ENCODE measurements at regions not wholly inside any gene's neighbourhood (a gene's known extent, or its start where the extent isn't known, plus 50 kb on each side); places are given as distances from the start of the nearest gene placed in this dataset.

DNA sequence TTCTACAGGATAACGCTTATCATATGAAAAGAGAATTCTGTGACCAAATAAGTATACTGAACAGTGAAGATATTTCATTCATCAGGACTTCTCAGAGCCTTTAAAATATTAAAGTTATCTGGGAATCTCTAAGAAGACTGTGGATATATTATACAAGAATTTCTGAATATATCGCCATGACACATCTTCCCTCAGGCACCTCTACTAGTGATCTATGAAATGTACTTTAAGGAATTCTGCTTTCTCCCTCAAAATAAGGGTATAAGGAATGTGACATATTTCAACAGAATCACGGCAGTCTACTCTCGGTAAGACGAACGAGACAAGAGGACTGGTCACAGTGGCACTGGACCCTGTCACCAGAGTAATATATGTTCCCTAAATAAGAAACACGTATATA, 504.2 kb upstream of the PHF14 start:
- Histone ChIP-seq H2AFZ (no peak overlapping the region), H3K36me3 (ENCODE audit: low read depth) (no peaks in the 10 kb centered on the region), H4K20me1 (ENCODE audit: insufficient read depth) (no peaks in the 10 kb centered on the region), H3K4me3 (no peak overlapping the region), H3K27me3 (ENCODE audit: insufficient read depth, low read depth) (no peaks in the 10 kb centered on the region), H3K79me2 (ENCODE audit: low read depth) (no peaks in the 10 kb centered on the region), H3K9me2 (ENCODE audit: insufficient read depth) (no peaks in the 10 kb centered on the region), H3K4me2 (no peak overlapping the region), H3F3A (ENCODE audit: insufficient read depth, low read depth) (no peaks in the 10 kb centered on the region), H3K4me1 (replicated peaks; ENCODE audit: insufficient read depth) (no peaks in the 10 kb centered on the region), H3K27ac (no peak overlapping the region), H3K9me3 (ENCODE audit: insufficient read depth, low read depth) (no peaks in the 10 kb centered on the region)
- BruUV-seq (replicated peaks) = no TSS peak
- ChIA-PET POLR2A (ENCODE audit: unreplicated experiment) (no interaction called here), CTCF (no interaction called here)
- TF ChIP-seq EZH2 (IDR thresholded peaks at IDR 0.05; ENCODE audit: low read depth) = no peak
- TF ChIP-seq, protein P1, sequence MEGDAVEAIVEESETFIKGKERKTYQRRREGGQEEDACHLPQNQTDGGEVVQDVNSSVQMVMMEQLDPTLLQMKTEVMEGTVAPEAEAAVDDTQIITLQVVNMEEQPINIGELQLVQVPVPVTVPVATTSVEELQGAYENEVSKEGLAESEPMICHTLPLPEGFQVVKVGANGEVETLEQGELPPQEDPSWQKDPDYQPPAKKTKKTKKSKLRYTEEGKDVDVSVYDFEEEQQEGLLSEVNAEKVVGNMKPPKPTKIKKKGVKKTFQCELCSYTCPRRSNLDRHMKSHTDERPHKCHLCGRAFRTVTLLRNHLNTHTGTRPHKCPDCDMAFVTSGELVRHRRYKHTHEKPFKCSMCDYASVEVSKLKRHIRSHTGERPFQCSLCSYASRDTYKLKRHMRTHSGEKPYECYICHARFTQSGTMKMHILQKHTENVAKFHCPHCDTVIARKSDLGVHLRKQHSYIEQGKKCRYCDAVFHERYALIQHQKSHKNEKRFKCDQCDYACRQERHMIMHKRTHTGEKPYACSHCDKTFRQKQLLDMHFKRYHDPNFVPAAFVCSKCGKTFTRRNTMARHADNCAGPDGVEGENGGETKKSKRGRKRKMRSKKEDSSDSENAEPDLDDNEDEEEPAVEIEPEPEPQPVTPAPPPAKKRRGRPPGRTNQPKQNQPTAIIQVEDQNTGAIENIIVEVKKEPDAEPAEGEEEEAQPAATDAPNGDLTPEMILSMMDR (conservative IDR thresholded peaks at IDR 0.05) = no peak
- DNase-seq = no peak
- intact Hi-C loops (cut with micrococcal nuclease; ENCODE audit: unreplicated experiment) = no loop called here

DNA sequence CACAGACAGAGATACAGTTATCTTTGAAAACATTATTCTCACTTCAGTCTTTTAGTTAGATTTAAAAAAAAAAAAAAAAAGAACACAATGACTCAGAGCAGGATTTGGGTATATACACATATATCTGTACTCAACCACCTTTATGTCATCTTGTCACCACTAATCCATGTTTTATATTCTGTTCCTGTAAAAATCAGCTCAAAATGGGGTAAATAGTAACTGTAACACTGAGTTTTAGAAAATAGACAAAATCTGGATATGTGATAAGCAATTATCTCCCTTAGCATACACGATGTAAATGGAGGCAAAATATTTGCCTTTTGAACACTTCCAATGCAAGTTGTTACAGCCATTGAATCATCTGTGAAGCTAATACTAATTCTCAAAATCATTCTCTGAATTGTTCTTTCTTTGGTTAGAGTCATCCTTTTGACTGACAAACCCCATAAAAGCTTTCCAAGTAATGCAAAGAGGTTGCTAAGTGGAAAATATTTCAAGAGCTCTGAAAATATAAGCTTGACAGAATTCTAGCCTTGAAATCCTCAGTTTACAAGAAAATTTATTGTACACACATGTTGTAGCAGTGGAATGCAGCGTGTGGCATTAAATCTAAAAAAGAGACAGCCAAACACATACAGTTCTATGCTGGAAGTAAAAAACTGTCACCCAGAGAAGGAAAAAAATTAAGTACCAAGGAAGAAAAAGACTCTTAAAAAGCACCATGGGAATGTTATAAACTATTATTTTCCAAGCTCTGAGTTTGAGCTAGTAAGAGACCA, 502.2 kb upstream of the PHF14 start:
- Histone ChIP-seq H3K9me2 (ENCODE audit: insufficient read depth) (no peaks in the 10 kb centered on the region), H3K4me3 (no peak overlapping the region), H3K36me3 (ENCODE audit: low read depth) (no peaks in the 10 kb centered on the region), H3K27ac (no peak overlapping the region), H3K27me3 (ENCODE audit: insufficient read depth, low read depth) (0 out of 2 replicates have a peak, but pooled peaks cover 8% of the 10 kb centered on the region), H3K4me2 (no peak overlapping the region), H3K79me2 (ENCODE audit: low read depth) (no peaks in the 10 kb centered on the region), H3K9me3 (ENCODE audit: insufficient read depth, low read depth) (no peaks in the 10 kb centered on the region), H2AFZ (no peak overlapping the region), H4K20me1 (ENCODE audit: insufficient read depth) (no peaks in the 10 kb centered on the region), H3F3A (ENCODE audit: insufficient read depth, low read depth) (no peaks in the 10 kb centered on the region), H3K4me1 (replicated peaks; ENCODE audit: insufficient read depth) (no peaks in the 10 kb centered on the region)
- POLR2A ChIA-PET (ENCODE audit: unreplicated experiment) = no interaction called here
- no peak for DNase-seq
- intact Hi-C loops (cut with micrococcal nuclease; ENCODE audit: unreplicated experiment) = no loop called here
- CTCF ChIA-PET = no interaction called here
- TF ChIP-seq, protein P1 (conservative IDR thresholded peaks at IDR 0.05) = no peak
- no peak for TF ChIP-seq EZH2 (IDR thresholded peaks at IDR 0.05; ENCODE audit: low read depth)
- BruUV-seq (replicated peaks) = no TSS peak

DNA sequence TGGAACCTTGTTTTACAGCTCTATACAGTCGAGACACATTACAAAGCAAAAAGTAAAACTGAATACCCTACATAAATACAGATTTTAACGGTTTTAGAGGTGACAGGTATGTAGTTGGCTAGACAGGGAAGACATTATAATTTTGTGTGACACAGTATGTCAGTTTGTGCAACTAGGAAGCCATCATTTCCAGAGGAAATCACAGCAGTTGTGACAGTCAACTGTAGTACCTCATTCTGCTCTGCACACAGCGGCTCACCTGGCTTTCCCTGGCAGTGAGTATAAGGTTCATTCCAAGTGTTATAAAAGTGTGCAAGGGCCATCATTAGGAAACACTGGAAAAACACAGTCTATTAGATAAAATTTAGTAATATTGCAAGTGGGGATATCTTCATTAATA, 501.6 kb upstream of the PHF14 start:
- ChIA-PET POLR2A (ENCODE audit: unreplicated experiment) (no interaction called here), CTCF (no interaction called here)
- Histone ChIP-seq H4K20me1 (ENCODE audit: insufficient read depth) (no peaks in the 10 kb centered on the region), H3K9me3 (ENCODE audit: insufficient read depth, low read depth) (no peaks in the 10 kb centered on the region), H3K4me2 (no peak overlapping the region), H3K27ac (no peak overlapping the region), H2AFZ (no peak overlapping the region), H3K9me2 (ENCODE audit: insufficient read depth) (no peaks in the 10 kb centered on the region), H3K27me3 (ENCODE audit: insufficient read depth, low read depth) (peaks cover 10% of the 10 kb centered on the region; the same call in 1 of the 2 replicates), H3K4me3 (no peak overlapping the region), H3K4me1 (replicated peaks; ENCODE audit: insufficient read depth) (no peaks in the 10 kb centered on the region), H3K79me2 (ENCODE audit: low read depth) (no peaks in the 10 kb centered on the region), H3K36me3 (ENCODE audit: low read depth) (no peaks in the 10 kb centered on the region), H3F3A (ENCODE audit: insufficient read depth, low read depth) (no peaks in the 10 kb centered on the region)
- BruUV-seq (replicated peaks) = no TSS peak
- DNase-seq = no peak
- no peak for TF ChIP-seq EZH2 (IDR thresholded peaks at IDR 0.05; ENCODE audit: low read depth)
- intact Hi-C loops (cut with micrococcal nuclease; ENCODE audit: unreplicated experiment) = no loop called here

DNA sequence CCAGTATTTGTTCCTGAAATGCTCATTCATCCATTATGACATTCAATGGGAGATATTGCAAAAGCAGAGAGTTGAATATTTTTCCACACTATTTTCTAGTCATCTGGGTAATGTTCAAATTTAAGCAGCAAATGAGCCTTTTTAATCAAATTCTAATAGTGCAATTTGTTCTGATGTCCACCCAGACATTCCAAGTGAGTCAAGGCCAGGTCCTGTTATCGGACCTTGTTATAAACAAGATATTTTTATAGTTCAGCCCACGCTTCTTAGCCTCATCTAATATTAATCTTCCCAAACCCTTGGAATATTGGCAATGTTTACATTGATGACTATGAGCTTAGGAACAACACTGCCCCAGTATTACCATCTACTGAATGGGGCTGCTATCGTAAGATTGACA, 500.1 kb upstream of the PHF14 start:
- Histone ChIP-seq H3K4me1 (replicated peaks; ENCODE audit: insufficient read depth) (no peaks in the 10 kb centered on the region), H3K36me3 (ENCODE audit: low read depth) (no peaks in the 10 kb centered on the region), H3K9me2 (ENCODE audit: insufficient read depth) (no peaks in the 10 kb centered on the region), H2AFZ (no peak overlapping the region), H3F3A (ENCODE audit: insufficient read depth, low read depth) (no peaks in the 10 kb centered on the region), H3K4me2 (no peak overlapping the region), H3K79me2 (ENCODE audit: low read depth) (no peaks in the 10 kb centered on the region), H3K27me3 (ENCODE audit: insufficient read depth, low read depth) (peaks cover 10% of the 10 kb centered on the region; the same call in 1 of the 2 replicates), H3K4me3 (no peak overlapping the region), H4K20me1 (ENCODE audit: insufficient read depth) (no peaks in the 10 kb centered on the region), H3K27ac (no peak overlapping the region), H3K9me3 (ENCODE audit: insufficient read depth, low read depth) (no peaks in the 10 kb centered on the region)
- BruUV-seq (replicated peaks) = no TSS peak
- ChIA-PET POLR2A (ENCODE audit: unreplicated experiment) (no interaction called here), CTCF (no interaction called here)
- TF ChIP-seq, protein P1 (conservative IDR thresholded peaks at IDR 0.05) = no peak
- no peak for TF ChIP-seq EZH2 (IDR thresholded peaks at IDR 0.05; ENCODE audit: low read depth)
- no peak for DNase-seq
- intact Hi-C loops (cut with micrococcal nuclease; ENCODE audit: unreplicated experiment) = no loop called here
